Hepatocyte (in vitro differentiated cells): ENCODE measurements at regions not wholly inside any gene's neighbourhood (a gene's known extent, or its start where the extent isn't known, plus 50 kb on each side); places are given as distances from the start of the nearest gene placed in this dataset.

Experiments used
- EZH2phosphoT487 ChIP-seq: fragments of 200-600 bp; sonication (generic); IDR thresholded peaks from one replicate; pipeline ENCODE4 v1.6.1; 2018; ENCODE audit warnings: antibody characterized with exemption, mild to moderate bottlenecking, low read depth, moderate library complexity; ENCODE audit not compliant: unreplicated experiment, severe bottlenecking
- TF ChIP-seq, protein P1 (sequence below): fragments of 200-600 bp; sonication (generic); IDR thresholded peaks from 2 replicates; pipeline ENCODE4 v1.5.1; 2016; ENCODE audit warnings: antibody characterized with exemption, mild to moderate bottlenecking; ENCODE audit not compliant: poor library complexity

GRCh38 chr6:104623052-104623690, 236.5 kb downstream of the HACE1 start:
- TF ChIP-seq, protein P1, sequence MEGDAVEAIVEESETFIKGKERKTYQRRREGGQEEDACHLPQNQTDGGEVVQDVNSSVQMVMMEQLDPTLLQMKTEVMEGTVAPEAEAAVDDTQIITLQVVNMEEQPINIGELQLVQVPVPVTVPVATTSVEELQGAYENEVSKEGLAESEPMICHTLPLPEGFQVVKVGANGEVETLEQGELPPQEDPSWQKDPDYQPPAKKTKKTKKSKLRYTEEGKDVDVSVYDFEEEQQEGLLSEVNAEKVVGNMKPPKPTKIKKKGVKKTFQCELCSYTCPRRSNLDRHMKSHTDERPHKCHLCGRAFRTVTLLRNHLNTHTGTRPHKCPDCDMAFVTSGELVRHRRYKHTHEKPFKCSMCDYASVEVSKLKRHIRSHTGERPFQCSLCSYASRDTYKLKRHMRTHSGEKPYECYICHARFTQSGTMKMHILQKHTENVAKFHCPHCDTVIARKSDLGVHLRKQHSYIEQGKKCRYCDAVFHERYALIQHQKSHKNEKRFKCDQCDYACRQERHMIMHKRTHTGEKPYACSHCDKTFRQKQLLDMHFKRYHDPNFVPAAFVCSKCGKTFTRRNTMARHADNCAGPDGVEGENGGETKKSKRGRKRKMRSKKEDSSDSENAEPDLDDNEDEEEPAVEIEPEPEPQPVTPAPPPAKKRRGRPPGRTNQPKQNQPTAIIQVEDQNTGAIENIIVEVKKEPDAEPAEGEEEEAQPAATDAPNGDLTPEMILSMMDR = no peak
- no peak for TF ChIP-seq EZH2phosphoT487
